ENCODE measurements at regions not wholly inside any gene's neighbourhood (a gene's known extent, or its start where the extent isn't known, plus 50 kb on each side); places are given as distances from the start of the nearest gene placed in this dataset.

DNA sequence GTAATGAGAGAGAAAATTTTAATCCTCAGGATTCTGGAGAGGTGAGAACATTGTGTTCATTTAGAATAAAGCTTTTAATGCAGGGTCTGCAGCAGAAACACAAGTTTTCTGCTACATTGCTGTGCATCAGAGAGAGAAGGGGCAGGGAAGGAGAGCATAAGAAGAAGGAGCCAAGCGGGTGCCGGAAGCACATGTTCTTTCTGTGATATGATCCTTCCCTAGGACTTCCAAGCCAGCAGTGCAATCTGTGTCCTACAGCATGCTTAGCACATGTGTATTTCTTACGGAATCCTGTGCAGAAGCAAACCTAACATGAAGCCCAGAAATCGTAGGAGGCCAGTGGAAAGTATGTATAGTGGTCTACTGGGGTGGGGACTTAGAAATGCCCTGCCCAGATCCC is 458.3 kb upstream of the BRINP1 start:
- H3K4me2 ChIP-seq (ENCODE audit: low read length): no peak overlapping the region
- no peak overlapping the region for H3K4me3 ChIP-seq (ENCODE audit: low read length)
- H3K9me3 ChIP-seq (ENCODE audit: control insufficient read depth, insufficient read depth, low read length): no peaks in the 10 kb centered on the region
- no peaks in the 10 kb centered on the region for H3K4me1 ChIP-seq (ENCODE audit: control insufficient read depth, low read length)
- H3K27ac ChIP-seq (ENCODE audit: low read depth, low read length): no peak overlapping the region
- H4K20me1 ChIP-seq (ENCODE audit: control insufficient read depth, insufficient read depth, low read depth, low read length): no peaks in the 10 kb centered on the region
- H3K27me3 ChIP-seq (ENCODE audit: control insufficient read depth, low read length): no peaks in the 10 kb centered on the region
- TF ChIP-seq EZH2phosphoT487 (IDR thresholded peaks at IDR 0.05; ENCODE audit: borderline replicate concordance, low read length) (no peak), CTCF (IDR thresholded peaks at IDR 0.05; ENCODE audit: low read depth, low read length, poor library complexity, severe bottlenecking) (no peak)
- no peaks in the 10 kb centered on the region for H3K79me2 ChIP-seq (ENCODE audit: control insufficient read depth, low read length)
- no peaks in the 10 kb centered on the region for H3K36me3 ChIP-seq (ENCODE audit: control insufficient read depth, low read length)
- no peaks in the 10 kb centered on the region for H3F3A ChIP-seq (ENCODE audit: control insufficient read depth, insufficient read depth)
- H3K9me2 ChIP-seq (replicated peaks; ENCODE audit: control insufficient read depth, low read length): no peaks in the 10 kb centered on the region

GRCh38 chr9:119827126-119827525 is 457.9 kb upstream of the BRINP1 start:
- Histone ChIP-seq H3F3A (ENCODE audit: control insufficient read depth, insufficient read depth) (no peaks in the 10 kb centered on the region), H3K9me3 (ENCODE audit: control insufficient read depth, insufficient read depth, low read length) (no peaks in the 10 kb centered on the region), H4K20me1 (ENCODE audit: control insufficient read depth, insufficient read depth, low read depth, low read length) (no peaks in the 10 kb centered on the region), H3K79me2 (ENCODE audit: control insufficient read depth, low read length) (no peaks in the 10 kb centered on the region), H3K4me2 (ENCODE audit: low read length) (no peak overlapping the region), H3K36me3 (ENCODE audit: control insufficient read depth, low read length) (no peaks in the 10 kb centered on the region), H3K4me1 (ENCODE audit: control insufficient read depth, low read length) (no peaks in the 10 kb centered on the region), H3K27ac (ENCODE audit: low read depth, low read length) (no peak overlapping the region), H3K27me3 (ENCODE audit: control insufficient read depth, low read length) (no peaks in the 10 kb centered on the region), H3K9me2 (replicated peaks; ENCODE audit: control insufficient read depth, low read length) (no peaks in the 10 kb centered on the region), H3K4me3 (ENCODE audit: low read length) (no peak overlapping the region)
- TF ChIP-seq CTCF (IDR thresholded peaks at IDR 0.05; ENCODE audit: low read depth, low read length, poor library complexity, severe bottlenecking) (no peak), EZH2phosphoT487 (IDR thresholded peaks at IDR 0.05; ENCODE audit: borderline replicate concordance, low read length) (no peak)

GRCh38 chr9:119818726-119819435 is 449.6 kb upstream of the BRINP1 start:
- no peaks in the 10 kb centered on the region for H3K9me3 ChIP-seq (ENCODE audit: control insufficient read depth, insufficient read depth, low read length)
- H3K4me2 ChIP-seq (ENCODE audit: low read length): no peak overlapping the region
- no peaks in the 10 kb centered on the region for H3K27me3 ChIP-seq (ENCODE audit: control insufficient read depth, low read length)
- H4K20me1 ChIP-seq (ENCODE audit: control insufficient read depth, insufficient read depth, low read depth, low read length): no peaks in the 10 kb centered on the region
- H3K79me2 ChIP-seq (ENCODE audit: control insufficient read depth, low read length): no peaks in the 10 kb centered on the region
- no peak overlapping the region for H3K27ac ChIP-seq (ENCODE audit: low read depth, low read length)
- H3K9me2 ChIP-seq (replicated peaks; ENCODE audit: control insufficient read depth, low read length): no peaks in the 10 kb centered on the region
- no peaks in the 10 kb centered on the region for H3F3A ChIP-seq (ENCODE audit: control insufficient read depth, insufficient read depth)
- no peak for TF ChIP-seq EZH2phosphoT487 (IDR thresholded peaks at IDR 0.05; ENCODE audit: borderline replicate concordance, low read length)
- TF ChIP-seq CTCF (IDR thresholded peaks at IDR 0.05; ENCODE audit: low read depth, low read length, poor library complexity, severe bottlenecking): no peak
- no peak overlapping the region for H3K4me3 ChIP-seq (ENCODE audit: low read length)
- H3K36me3 ChIP-seq (ENCODE audit: control insufficient read depth, low read length): no peaks in the 10 kb centered on the region
- no peaks in the 10 kb centered on the region for H3K4me1 ChIP-seq (ENCODE audit: control insufficient read depth, low read length)

Measured in DOHH2 (cell line).